ENCODE measurements at regions not wholly inside any gene's neighbourhood (a gene's known extent, or its start where the extent isn't known, plus 50 kb on each side); places are given as distances from the start of the nearest gene placed in this dataset.

DNA sequence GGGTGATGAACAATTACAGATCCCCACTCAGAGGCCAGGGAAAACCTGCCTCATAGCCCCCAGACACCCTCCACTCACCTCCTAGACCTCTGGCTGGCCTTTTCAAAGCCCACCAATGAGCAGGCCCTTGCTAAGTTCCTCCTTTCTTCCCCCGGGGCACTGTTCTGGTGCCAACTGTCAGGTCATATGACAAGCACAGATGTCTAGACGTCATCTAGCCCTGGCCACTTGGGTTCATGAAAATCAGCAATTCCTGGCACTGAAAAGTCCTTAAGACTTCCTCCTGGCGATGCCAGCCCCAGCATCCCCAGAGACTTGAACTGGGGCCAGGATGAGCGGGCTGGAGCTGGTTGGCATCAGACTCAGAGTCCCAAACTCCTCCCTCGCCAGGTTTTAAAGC lies 115.6 kb upstream of the NALF2 start:
- Histone ChIP-seq H3K4me3 (no peak overlapping the region), H3K27me3 (no peaks in the 10 kb centered on the region), H3K27ac (no peak overlapping the region), H3K36me3 (no peaks in the 10 kb centered on the region), H3K9me3 (no peaks in the 10 kb centered on the region), H3K4me1 (no peaks in the 10 kb centered on the region)
- no peak for DNase-seq (ENCODE audit: low spot score)
- no peak for TF ChIP-seq CTCF (IDR thresholded peaks at IDR 0.05)

DNA sequence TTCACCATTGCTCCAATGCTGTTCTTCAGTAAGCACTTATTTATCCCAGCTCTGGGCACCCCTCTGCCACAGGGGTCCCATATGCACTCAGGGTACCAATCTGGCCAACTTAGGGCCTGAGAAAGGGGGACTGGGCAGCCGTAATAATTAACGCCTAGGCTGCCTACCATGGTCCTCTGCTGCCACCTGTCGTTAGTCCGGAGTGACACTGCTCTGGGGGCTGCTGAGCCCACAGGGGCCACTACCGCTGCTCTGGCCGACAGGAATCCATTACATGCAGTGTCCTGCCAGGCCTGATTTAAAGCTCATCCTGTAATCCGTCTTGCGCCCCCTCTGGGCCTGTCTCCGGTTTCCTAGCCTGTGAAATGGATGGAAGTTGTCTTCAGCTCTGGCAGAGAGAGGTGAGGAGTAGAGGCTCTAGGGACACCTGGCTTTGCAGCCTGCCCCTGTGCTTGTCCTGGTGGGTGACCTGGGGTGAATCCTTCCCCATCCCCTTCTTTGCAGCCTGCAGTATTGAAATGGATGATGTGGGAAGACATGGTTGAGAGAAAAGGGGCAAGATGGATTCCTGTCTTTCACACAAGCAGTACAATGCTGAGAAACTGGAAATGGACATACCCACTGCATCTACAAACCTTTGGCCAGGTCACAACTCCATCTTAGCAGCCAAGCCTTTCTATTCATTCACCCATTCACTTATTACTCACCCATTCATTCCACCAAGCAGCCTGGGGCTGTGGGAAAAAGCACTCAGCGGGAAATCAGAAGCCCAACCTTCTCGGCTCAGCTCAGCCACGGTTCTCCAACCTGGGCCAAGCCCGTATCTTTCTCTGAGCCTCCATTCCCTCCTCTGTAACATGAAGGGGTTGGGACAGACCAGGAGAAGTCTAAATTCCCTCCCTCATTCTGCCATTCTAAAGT lies 116.3 kb upstream of the NALF2 start:
- no peak overlapping the region for H3K4me3 ChIP-seq
- DNase-seq (ENCODE audit: low spot score) = no peak
- no peaks in the 10 kb centered on the region for H3K4me1 ChIP-seq
- peak; percentile 58 to 80 for TF ChIP-seq CTCF (IDR thresholded peaks at IDR 0.05)
- no peak overlapping the region for H3K27ac ChIP-seq
- no peaks in the 10 kb centered on the region for H3K9me3 ChIP-seq
- no peaks in the 10 kb centered on the region for H3K27me3 ChIP-seq
- H3K36me3 ChIP-seq = no peaks in the 10 kb centered on the region

GRCh38 chrX:69386681-69387080 lies 117.4 kb upstream of the NALF2 start:
- Histone ChIP-seq H3K4me3 (no peak overlapping the region), H3K27me3 (peaks cover 0 to 4% of the 10 kb centered on the region in 2 donors), H3K36me3 (no peaks in the 10 kb centered on the region), H3K9me3 (no peaks in the 10 kb centered on the region), H3K27ac (no peak overlapping the region), H3K4me1 (no peaks in the 10 kb centered on the region)
- DNase-seq (ENCODE audit: low spot score) = no peak
- TF ChIP-seq CTCF (IDR thresholded peaks at IDR 0.05) = no peak

GRCh38 chrX:69379412-69379811 lies 124.7 kb upstream of the NALF2 start:
- no peaks in the 10 kb centered on the region for H3K4me1 ChIP-seq
- no peak overlapping the region for H3K27ac ChIP-seq
- DNase-seq (ENCODE audit: low spot score) = no peak
- no peak for TF ChIP-seq CTCF (IDR thresholded peaks at IDR 0.05)
- no peaks in the 10 kb centered on the region for H3K36me3 ChIP-seq
- peaks cover 0 to 4% of the 10 kb centered on the region in 2 donors for H3K27me3 ChIP-seq
- H3K9me3 ChIP-seq = peaks cover 0 to 25% of the 10 kb centered on the region in 2 donors
- no peak overlapping the region for H3K4me3 ChIP-seq

DNA sequence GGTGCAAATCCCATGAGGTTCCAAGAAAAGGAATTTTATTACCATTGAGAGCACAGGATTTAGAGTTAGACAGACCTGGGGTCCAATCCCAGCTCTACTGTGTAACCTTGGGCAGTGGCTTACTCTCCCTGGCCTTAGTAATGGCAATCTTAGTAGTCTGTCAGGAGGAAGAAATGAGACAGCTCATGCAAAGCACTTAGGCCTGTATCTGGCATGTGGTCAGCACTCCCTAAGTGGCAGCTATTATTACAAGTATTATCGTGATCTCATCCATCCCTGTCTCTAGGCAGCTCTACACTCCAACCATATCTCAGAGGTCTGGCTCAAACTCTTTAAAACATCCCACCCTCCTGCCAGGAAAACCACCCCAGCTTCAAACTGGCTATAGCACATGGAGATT lies 129.6 kb upstream of the NALF2 start:
- no peak overlapping the region for H3K4me3 ChIP-seq
- DNase-seq (ENCODE audit: low spot score) = no peak
- no peaks in the 10 kb centered on the region for H3K4me1 ChIP-seq
- H3K36me3 ChIP-seq = no peaks in the 10 kb centered on the region
- H3K27me3 ChIP-seq = no peaks in the 10 kb centered on the region
- peaks cover 0 to 25% of the 10 kb centered on the region in 2 donors for H3K9me3 ChIP-seq
- no peak for TF ChIP-seq CTCF (IDR thresholded peaks at IDR 0.05)
- peak overlapping the region in 1 of 2 donors; percentile 62 for H3K27ac ChIP-seq
